ENCODE measurements at regions not wholly inside any gene's neighbourhood (a gene's known extent, or its start where the extent isn't known, plus 50 kb on each side); places are given as distances from the start of the nearest gene placed in this dataset.

DNA sequence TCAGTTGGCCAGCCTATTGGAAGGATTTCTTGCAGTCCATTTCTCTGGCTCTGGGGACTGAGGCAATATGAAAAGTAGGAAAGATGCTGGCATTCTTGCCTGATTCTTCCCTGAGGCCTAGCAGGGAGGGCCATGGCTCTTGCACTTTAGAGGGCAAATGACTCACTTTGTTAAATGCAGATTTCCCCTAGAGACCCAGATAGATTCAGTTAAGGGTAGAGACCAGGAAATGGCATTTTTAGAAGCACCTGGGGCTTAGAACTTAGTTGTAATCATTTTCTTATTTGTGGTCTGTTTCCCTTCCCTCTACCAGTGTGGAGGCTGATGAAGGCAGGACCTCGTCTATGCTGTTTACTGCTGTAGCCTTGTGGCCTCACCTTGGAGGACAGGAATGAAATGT, 112.8 kb upstream of the NR3C1 start:
- no peak overlapping the region for H3K27ac ChIP-seq

GRCh38 chr5:143515829-143516228, 112.3 kb upstream of the NR3C1 start:
- no peak for DNase-seq
- TF ChIP-seq POLR2AphosphoS5 (IDR thresholded peaks at IDR 0.05) (no peak), POLR2A (IDR thresholded peaks at IDR 0.05) (no peak)
- TF ChIP-seq, protein P1, sequence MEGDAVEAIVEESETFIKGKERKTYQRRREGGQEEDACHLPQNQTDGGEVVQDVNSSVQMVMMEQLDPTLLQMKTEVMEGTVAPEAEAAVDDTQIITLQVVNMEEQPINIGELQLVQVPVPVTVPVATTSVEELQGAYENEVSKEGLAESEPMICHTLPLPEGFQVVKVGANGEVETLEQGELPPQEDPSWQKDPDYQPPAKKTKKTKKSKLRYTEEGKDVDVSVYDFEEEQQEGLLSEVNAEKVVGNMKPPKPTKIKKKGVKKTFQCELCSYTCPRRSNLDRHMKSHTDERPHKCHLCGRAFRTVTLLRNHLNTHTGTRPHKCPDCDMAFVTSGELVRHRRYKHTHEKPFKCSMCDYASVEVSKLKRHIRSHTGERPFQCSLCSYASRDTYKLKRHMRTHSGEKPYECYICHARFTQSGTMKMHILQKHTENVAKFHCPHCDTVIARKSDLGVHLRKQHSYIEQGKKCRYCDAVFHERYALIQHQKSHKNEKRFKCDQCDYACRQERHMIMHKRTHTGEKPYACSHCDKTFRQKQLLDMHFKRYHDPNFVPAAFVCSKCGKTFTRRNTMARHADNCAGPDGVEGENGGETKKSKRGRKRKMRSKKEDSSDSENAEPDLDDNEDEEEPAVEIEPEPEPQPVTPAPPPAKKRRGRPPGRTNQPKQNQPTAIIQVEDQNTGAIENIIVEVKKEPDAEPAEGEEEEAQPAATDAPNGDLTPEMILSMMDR (IDR thresholded peaks at IDR 0.05 in 8 of 11, conservative IDR thresholded peaks at IDR 0.05 in 3 of 11): no peak
- H3K27ac ChIP-seq: no peak overlapping the region
- H3K36me3 ChIP-seq: no peaks in the 10 kb centered on the region
- 74 to 91% (median 85%) methylated on average over 2 to 5 of the region's 5 CpGs for WGBS, 5 donors
- no peak overlapping the region for H3K4me3 ChIP-seq
- H3K9me3 ChIP-seq: no peaks in the 10 kb centered on the region
- no peaks in the 10 kb centered on the region for H3K27me3 ChIP-seq (replicated peaks in 1 of 7)
- intact Hi-C loops (cut with DNase I; ENCODE audit: low total_unique reads): no loop called here
- no peaks in the 10 kb centered on the region for H3K4me1 ChIP-seq

More for the DNA sequence above, 112.8 kb upstream of the NR3C1 start:
- no peak for DNase-seq
- WGBS, 5 donors: 54 to 92% (median 74%) methylated on average over 1 of the region's 1 CpG
- intact Hi-C loops (cut with DNase I; ENCODE audit: low total_unique reads): no loop called here
- Histone ChIP-seq H3K27me3 (replicated peaks in 1 of 7) (no peaks in the 10 kb centered on the region), H3K36me3 (no peaks in the 10 kb centered on the region), H3K4me1 (no peaks in the 10 kb centered on the region), H3K9me3 (no peaks in the 10 kb centered on the region), H3K4me3 (no peak overlapping the region)
- TF ChIP-seq POLR2A (IDR thresholded peaks at IDR 0.05): no peak
- TF ChIP-seq, protein P1 (IDR thresholded peaks at IDR 0.05 in 8 of 11, conservative IDR thresholded peaks at IDR 0.05 in 3 of 11): no peak
- no peak for TF ChIP-seq POLR2AphosphoS5 (IDR thresholded peaks at IDR 0.05)

DNA sequence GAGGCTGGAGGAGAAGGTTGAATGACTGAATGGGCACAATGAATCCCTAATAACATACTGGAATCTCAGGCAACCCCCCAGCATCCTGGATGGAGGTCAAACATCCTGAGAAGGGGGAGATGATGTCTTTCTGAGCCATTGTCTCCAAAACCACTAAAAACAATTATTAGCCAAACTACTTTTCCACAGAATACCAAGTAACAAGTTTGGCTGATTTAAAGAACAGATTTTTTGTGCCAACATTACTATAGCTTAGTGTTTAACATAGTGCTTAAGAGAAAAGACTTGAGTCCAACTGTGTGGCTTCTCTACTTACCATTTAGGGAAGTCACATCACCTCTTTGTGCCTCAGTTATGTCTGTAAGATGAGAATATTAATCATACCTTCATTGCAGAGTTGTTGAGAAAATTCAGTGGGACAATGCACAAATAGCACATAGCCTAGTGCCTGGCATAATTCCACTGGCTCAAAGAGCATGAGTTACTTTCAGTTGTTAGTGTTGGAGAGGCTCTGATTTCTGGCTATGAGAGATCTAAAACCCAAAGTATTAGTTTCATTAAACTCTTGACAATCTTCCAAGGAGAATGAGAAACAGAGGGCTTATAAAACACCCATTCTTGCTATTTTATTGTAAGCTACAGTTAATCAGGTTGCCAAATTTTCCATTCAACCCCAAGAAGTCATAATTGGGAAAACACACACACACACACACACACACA, 111.3 kb upstream of the NR3C1 start:
- Histone ChIP-seq H3K36me3 (no peaks in the 10 kb centered on the region), H3K4me1 (no peaks in the 10 kb centered on the region), H3K27ac (no peak overlapping the region), H3K4me3 (no peak overlapping the region), H3K27me3 (replicated peaks in 1 of 7) (no peaks in the 10 kb centered on the region), H3K9me3 (no peaks in the 10 kb centered on the region)
- no peak for TF ChIP-seq POLR2AphosphoS5 (IDR thresholded peaks at IDR 0.05)
- TF ChIP-seq POLR2A (IDR thresholded peaks at IDR 0.05): no peak
- TF ChIP-seq, protein P1 (IDR thresholded peaks at IDR 0.05 in 8 of 11, conservative IDR thresholded peaks at IDR 0.05 in 3 of 11): no peak
- intact Hi-C loops (cut with DNase I; ENCODE audit: low total_unique reads): no loop called here
- DNase-seq: no peak

DNA sequence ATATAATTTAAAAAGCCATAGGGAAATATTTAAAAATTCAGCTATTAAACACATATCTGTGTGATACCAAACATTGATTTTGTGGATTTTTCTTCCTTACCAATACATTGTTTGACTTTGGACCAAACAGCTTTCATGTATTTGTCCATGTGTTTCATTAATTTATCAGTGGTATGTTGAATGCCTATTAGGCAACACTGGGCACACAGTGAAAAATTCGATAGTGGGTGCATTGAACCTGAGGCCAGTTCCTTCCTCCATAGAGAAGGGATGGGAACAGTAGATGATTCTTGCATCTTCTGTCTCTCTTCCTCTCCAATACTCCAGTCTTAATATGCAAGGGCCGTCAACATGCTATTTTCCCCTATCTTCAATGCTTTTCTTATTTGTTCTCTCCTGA, 110.2 kb upstream of the NR3C1 start:
- no peak for DNase-seq
- Histone ChIP-seq H3K9me3 (no peaks in the 10 kb centered on the region), H3K27me3 (replicated peaks in 1 of 7) (no peaks in the 10 kb centered on the region), H3K4me3 (no peak overlapping the region), H3K36me3 (no peaks in the 10 kb centered on the region), H3K27ac (no peak overlapping the region), H3K4me1 (no peaks in the 10 kb centered on the region)
- TF ChIP-seq, protein P1 (IDR thresholded peaks at IDR 0.05 in 8 of 11, conservative IDR thresholded peaks at IDR 0.05 in 3 of 11): no peak
- TF ChIP-seq POLR2A (IDR thresholded peaks at IDR 0.05) (no peak), POLR2AphosphoS5 (IDR thresholded peaks at IDR 0.05) (no peak)
- intact Hi-C loops (cut with DNase I; ENCODE audit: low total_unique reads): no loop called here
- WGBS, 5 donors: 89 to 100% (median 92%) methylated on average over 2 of the region's 2 CpGs

All from spleen (tissue), 11 donors.